Keratinocyte (primary cell): ENCODE measurements at regions not wholly inside any gene's neighbourhood (a gene's known extent, or its start where the extent isn't known, plus 50 kb on each side); places are given as distances from the start of the nearest gene placed in this dataset.

Experiments used
- DNase-seq: peaks from one replicate; pipeline ENCODE4 v3.0.0-alpha.2; 2011; ENCODE audit warnings: low read depth, missing footprints, low spot score
- FAIRE-seq: peaks from 2 replicates; lab custom pipeline; 2011; peaks lifted over from hg19 to GRCh38; lab: Jason Lieb, UNC
- H2AFZ ChIP-seq: 2 replicates; pipeline ENCODE4 v1.6.0; 2012; ENCODE audit warnings: low read length, control low read depth, inconsistent platforms; ENCODE audit not compliant: control insufficient read depth
- H3K27ac ChIP-seq: 2 replicates; pipeline ENCODE4 v1.5.1; 2011; ENCODE audit warnings: low read length; ENCODE audit not compliant: control insufficient read depth, insufficient read depth
- H3K27me3 ChIP-seq: 3 replicates; pipeline ENCODE4 v1.6.0; 2011; ENCODE audit warnings: low read length; ENCODE audit not compliant: control insufficient read depth, insufficient read depth; ENCODE audit errors: extremely low read depth
- H3K36me3 ChIP-seq, 2 experiments: 2 replicates in 1 of 2; 3 replicates in 1 of 2; pipeline ENCODE4 v1.5.1; 2011; ENCODE audit warnings: low read length in 2 of 2, mild to moderate bottlenecking in 1 of 2; ENCODE audit not compliant: control insufficient read depth in 2 of 2, insufficient read depth in 2 of 2; ENCODE audit errors: extremely low read depth in 1 of 2
- H3K4me1 ChIP-seq: 3 replicates; pipeline ENCODE4 v1.5.1; 2011; ENCODE audit warnings: low read length; ENCODE audit not compliant: control insufficient read depth, insufficient read depth; ENCODE audit errors: extremely low read depth
- H3K4me2 ChIP-seq: 3 replicates; pipeline ENCODE4 v1.6.0; 2011; ENCODE audit warnings: low read depth, low read length; ENCODE audit not compliant: control insufficient read depth, insufficient read depth; ENCODE audit errors: extremely low read depth
- H3K4me3 ChIP-seq, 3 experiments: fragments of 200-600 bp in 1 of 3; sonication (generic) in 1 of 3; 2 replicates in 2 of 3; 3 replicates in 1 of 3; pipeline ENCODE4 v1.5.1; 2011 to 2016; ENCODE audit warnings: low read length in 3 of 3, mild to moderate bottlenecking in 3 of 3, control low read depth in 2 of 3, inconsistent platforms in 1 of 3, low read depth in 1 of 3, mixed read lengths in 1 of 3, mixed run types in 1 of 3, moderate library complexity in 1 of 3; ENCODE audit not compliant: control insufficient read depth in 2 of 3, insufficient read depth in 2 of 3; ENCODE audit errors: extremely low read depth in 1 of 3
- H3K79me2 ChIP-seq: 2 replicates; pipeline ENCODE4 v1.6.0; 2012; ENCODE audit warnings: low read length; ENCODE audit not compliant: control insufficient read depth, insufficient read depth
- H3K9ac ChIP-seq: 3 replicates; pipeline ENCODE4 v1.6.0; 2011; ENCODE audit warnings: low read length; ENCODE audit not compliant: control insufficient read depth, insufficient read depth; ENCODE audit errors: extremely low read depth
- H3K9me1 ChIP-seq: 3 replicates; pipeline ENCODE4 v1.6.0; 2011; ENCODE audit warnings: low read length; ENCODE audit not compliant: control insufficient read depth, insufficient read depth; ENCODE audit errors: extremely low read depth
- H3K9me3 ChIP-seq: 2 replicates; pipeline ENCODE4 v1.5.1; 2012; ENCODE audit warnings: low read depth, low read length; ENCODE audit not compliant: control insufficient read depth
- H4K20me1 ChIP-seq: 3 replicates; pipeline ENCODE4 v1.6.0; 2011; ENCODE audit warnings: low read length; ENCODE audit not compliant: control insufficient read depth, insufficient read depth; ENCODE audit errors: extremely low read depth
- CTCF ChIP-seq, 3 experiments: IDR thresholded peaks in 1 of 3; conservative IDR thresholded peaks in 1 of 3; optimal IDR thresholded peaks in 1 of 3; 2 replicates in 2 of 3; 3 replicates in 1 of 3; pipeline versions ENCODE3 to v1.5.1; 2011; ENCODE audit warnings: low read length in 3 of 3, mild to moderate bottlenecking in 3 of 3, moderate library complexity in 2 of 3, control low read depth in 1 of 3, inconsistent platforms in 1 of 3; ENCODE audit not compliant: insufficient read depth in 2 of 3; ENCODE audit errors: extremely low read depth in 1 of 3
- EZH2 ChIP-seq: IDR thresholded peaks from one replicate; pipeline ENCODE4 v1.6.1; 2012; ENCODE audit warnings: inconsistent platforms, mild to moderate bottlenecking, low read length, moderate library complexity
- dilution Hi-C: fragments of 300-500 bp; cut with MboI; formaldehyde crosslinking; loops from one replicate; pipeline ENCODE4 v1.7.0; 2020; ENCODE audit warnings: low sequenced_read_pairs; ENCODE audit not compliant: extremely low pct_ligation_motif_present

DNA sequence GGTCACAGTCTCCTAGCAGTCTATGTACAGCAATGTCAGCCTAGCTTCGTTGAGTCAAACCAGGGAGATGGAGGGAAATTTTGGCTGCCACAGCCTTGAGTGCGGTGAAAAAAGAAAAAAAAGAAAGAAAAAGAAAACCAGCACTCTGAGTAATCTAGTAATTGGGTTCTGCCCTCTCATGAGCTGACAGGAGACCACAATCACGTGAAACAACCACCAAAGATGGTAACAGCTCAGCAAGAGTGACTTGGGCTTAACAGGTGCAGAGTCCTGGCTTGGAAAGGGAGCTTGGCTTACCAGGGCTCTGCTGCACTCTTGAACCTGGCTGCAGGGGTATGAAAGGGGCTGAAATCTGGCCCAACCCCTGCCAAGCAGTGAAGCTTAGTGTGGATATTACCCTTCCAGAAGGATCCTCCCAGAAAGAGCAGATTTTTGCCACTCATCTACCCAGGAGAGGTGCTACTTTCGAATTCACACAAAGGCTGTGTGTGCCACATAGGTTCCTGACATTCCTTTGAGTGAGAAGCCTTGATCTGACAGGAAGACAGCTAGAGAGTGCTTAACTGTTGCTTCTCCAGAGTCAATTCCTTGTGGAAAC is 350.3 kb downstream of the PTTG2 start:
- Histone ChIP-seq H3K9me3 (no peaks in the 10 kb centered on the region), H3K36me3 (no peaks in the 10 kb centered on the region), H3K27ac (no peak overlapping the region), H4K20me1 (no peaks in the 10 kb centered on the region), H3K4me2 (no peak overlapping the region), H2AFZ (no peak overlapping the region), H3K9ac (no peak overlapping the region), H3K79me2 (no peaks in the 10 kb centered on the region), H3K27me3 (no peaks in the 10 kb centered on the region), H3K9me1 (no peaks in the 10 kb centered on the region), H3K4me1 (peaks cover 47% of the 10 kb centered on the region), H3K4me3 (no peak overlapping the region)
- TF ChIP-seq CTCF (optimal IDR thresholded peaks at IDR 0.05 in 1 of 3, IDR thresholded peaks at IDR 0.05 in 1 of 3, conservative IDR thresholded peaks at IDR 0.05 in 1 of 3; ENCODE audit: extremely low read depth in 1 of 3, insufficient read depth in 2 of 3, low read length in 3 of 3) = no peak
- no peak for TF ChIP-seq EZH2
- peak; percentile 48 for FAIRE-seq
- dilution Hi-C loops = no loop called here
- DNase-seq = no peak

DNA sequence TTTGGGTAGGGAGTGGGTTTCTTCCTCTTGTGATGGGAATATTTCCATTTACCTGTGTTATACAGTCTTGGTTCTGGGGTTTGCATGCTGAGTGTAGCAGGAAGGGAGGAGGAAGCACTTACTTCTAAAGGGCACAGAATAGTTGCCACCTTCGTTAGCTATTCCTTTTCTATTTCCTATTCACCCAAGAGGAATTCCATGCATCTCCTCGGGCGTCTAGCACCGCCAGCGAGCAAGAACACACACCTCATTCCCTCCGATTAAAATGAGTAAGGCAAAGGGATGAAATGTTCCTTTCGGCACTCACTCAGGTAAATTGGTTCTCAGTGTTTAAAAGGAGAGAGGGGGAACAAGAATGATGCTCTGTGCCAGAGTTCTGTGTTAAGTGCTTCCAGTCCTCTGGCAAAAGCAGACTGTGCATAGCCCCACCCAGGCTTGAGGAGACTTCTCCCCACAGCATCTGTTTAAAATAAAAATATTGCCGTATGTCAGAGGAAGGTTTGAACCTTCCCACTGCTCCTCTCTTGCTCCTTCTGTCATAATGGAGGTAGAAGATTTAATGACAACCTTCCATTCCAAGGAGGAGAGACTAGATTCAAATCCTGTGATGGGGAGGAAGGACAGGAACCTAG is 351.4 kb downstream of the PTTG2 start:
- no peak overlapping the region for H3K9ac ChIP-seq
- DNase-seq (no peak), FAIRE-seq (no peak)
- no peak overlapping the region for H3K4me2 ChIP-seq
- no peaks in the 10 kb centered on the region for H3K27me3 ChIP-seq
- H4K20me1 ChIP-seq = no peaks in the 10 kb centered on the region
- dilution Hi-C loops = no loop called here
- no peak overlapping the region for H3K4me3 ChIP-seq
- H3K9me3 ChIP-seq = no peaks in the 10 kb centered on the region
- H3K36me3 ChIP-seq = no peaks in the 10 kb centered on the region
- H3K9me1 ChIP-seq = no peaks in the 10 kb centered on the region
- no peaks in the 10 kb centered on the region for H3K79me2 ChIP-seq
- H3K4me1 ChIP-seq = peaks cover 47% of the 10 kb centered on the region
- TF ChIP-seq EZH2 = no peak
- TF ChIP-seq CTCF (optimal IDR thresholded peaks at IDR 0.05 in 1 of 3, IDR thresholded peaks at IDR 0.05 in 1 of 3, conservative IDR thresholded peaks at IDR 0.05 in 1 of 3; ENCODE audit: extremely low read depth in 1 of 3, insufficient read depth in 2 of 3, low read length in 3 of 3) = no peak
- H3K27ac ChIP-seq = peak overlapping the region; percentile 15
- no peak overlapping the region for H2AFZ ChIP-seq
